Astrocyte (in vitro differentiated cells and primary cell): ENCODE measurements at regions not wholly inside any gene's neighbourhood (a gene's known extent, or its start where the extent isn't known, plus 50 kb on each side); places are given as distances from the start of the nearest gene placed in this dataset.

ENCODE experiments used
- EZH2 ChIP-seq: IDR thresholded peaks from 2 replicates; pipeline ENCODE4 v1.6.1; 2012; ENCODE audit warnings: mild to moderate bottlenecking, low read length, inconsistent platforms; ENCODE audit not compliant: insufficient read depth
- TF ChIP-seq, protein P1 (sequence below): IDR thresholded peaks from 2 replicates; pipeline ENCODE4 v1.5.1; 2011; ENCODE audit warnings: low read depth, mild to moderate bottlenecking, inconsistent platforms, low read length, moderate library complexity; ENCODE audit not compliant: insufficient read depth

DNA sequence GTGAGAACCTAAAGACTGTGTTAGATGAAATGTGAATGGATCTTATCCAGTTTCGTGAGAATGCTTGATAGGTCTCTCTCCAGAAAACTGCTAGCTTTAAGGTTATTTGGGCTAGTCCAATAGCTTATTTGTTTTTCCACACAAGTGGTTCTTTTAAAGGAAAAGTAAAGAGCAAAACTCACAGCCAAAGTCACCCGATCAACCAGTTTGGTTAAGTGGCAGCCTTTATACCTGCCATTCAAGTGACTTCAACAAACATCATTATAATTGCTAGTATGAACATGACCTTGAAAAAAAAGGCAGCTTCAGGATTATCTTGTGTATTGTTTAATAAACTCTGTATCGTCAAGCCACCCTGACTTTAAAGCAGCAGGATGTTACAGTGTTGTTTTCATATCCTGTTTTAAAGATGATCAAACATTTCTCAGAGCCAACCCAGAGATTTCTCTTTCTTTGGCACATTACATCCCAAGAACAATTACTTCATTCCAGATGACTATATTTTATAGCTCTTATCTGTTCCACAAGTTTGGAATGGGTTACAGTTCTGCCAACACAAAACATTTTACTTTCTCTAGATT, 253.4 kb downstream of the EPHA7 start:
- no peak for TF ChIP-seq EZH2
- TF ChIP-seq, protein P1, sequence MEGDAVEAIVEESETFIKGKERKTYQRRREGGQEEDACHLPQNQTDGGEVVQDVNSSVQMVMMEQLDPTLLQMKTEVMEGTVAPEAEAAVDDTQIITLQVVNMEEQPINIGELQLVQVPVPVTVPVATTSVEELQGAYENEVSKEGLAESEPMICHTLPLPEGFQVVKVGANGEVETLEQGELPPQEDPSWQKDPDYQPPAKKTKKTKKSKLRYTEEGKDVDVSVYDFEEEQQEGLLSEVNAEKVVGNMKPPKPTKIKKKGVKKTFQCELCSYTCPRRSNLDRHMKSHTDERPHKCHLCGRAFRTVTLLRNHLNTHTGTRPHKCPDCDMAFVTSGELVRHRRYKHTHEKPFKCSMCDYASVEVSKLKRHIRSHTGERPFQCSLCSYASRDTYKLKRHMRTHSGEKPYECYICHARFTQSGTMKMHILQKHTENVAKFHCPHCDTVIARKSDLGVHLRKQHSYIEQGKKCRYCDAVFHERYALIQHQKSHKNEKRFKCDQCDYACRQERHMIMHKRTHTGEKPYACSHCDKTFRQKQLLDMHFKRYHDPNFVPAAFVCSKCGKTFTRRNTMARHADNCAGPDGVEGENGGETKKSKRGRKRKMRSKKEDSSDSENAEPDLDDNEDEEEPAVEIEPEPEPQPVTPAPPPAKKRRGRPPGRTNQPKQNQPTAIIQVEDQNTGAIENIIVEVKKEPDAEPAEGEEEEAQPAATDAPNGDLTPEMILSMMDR = no peak
